OCI-LY1 (cell line): ENCODE measurements at regions not wholly inside any gene's neighbourhood (a gene's known extent, or its start where the extent isn't known, plus 50 kb on each side); places are given as distances from the start of the nearest gene placed in this dataset.

Source experiments
- H2AFZ ChIP-seq: fragments of 200-600 bp; sonication (generic), shearing (Covaris generic); 2 replicates; pipeline ENCODE4 v1.6.0; 2014; ENCODE audit warnings: antibody characterized with exemption, mild to moderate bottlenecking, low read length
- H3F3A ChIP-seq: fragments of 200-600 bp; sonication (generic), shearing (Covaris generic); 2 replicates; pipeline ENCODE4 v1.6.0; 2014; ENCODE audit warnings: mild to moderate bottlenecking, antibody characterized with exemption, low read length, moderate library complexity; ENCODE audit not compliant: insufficient read depth
- H3K27ac ChIP-seq: fragments of 200-600 bp; sonication (generic); 2 replicates; pipeline ENCODE4 v1.5.1; 2014; ENCODE audit warnings: low read length, mixed run types, mild to moderate bottlenecking, low read depth; ENCODE audit not compliant: poor library complexity, severe bottlenecking
- H3K27me3 ChIP-seq: fragments of 200-600 bp; sonication (generic); 2 replicates; pipeline ENCODE4 v1.6.0; 2014; ENCODE audit warnings: antibody characterized with exemption, mild to moderate bottlenecking, low read length, moderate library complexity; ENCODE audit not compliant: insufficient read depth
- H3K36me3 ChIP-seq: fragments of 200-600 bp; sonication (generic); 2 replicates; pipeline ENCODE4 v1.6.1; 2014; ENCODE audit warnings: mild to moderate bottlenecking, antibody characterized with exemption, low read length, moderate library complexity, mixed read lengths; ENCODE audit not compliant: insufficient read depth
- H3K4me1 ChIP-seq: fragments of 200-600 bp; sonication (generic); 2 replicates; pipeline ENCODE4 v1.5.1; 2014; ENCODE audit warnings: mild to moderate bottlenecking, low read length, moderate library complexity; ENCODE audit not compliant: insufficient read depth, severe bottlenecking
- H3K4me2 ChIP-seq: fragments of 200-600 bp; sonication (generic), shearing (Covaris generic); 2 replicates; pipeline ENCODE4 v1.6.1; 2014; ENCODE audit warnings: low read length
- H3K4me3 ChIP-seq: fragments of 200-600 bp; sonication (generic); 2 replicates; pipeline ENCODE4 v1.5.1; 2014; ENCODE audit warnings: low read length, low read depth, mild to moderate bottlenecking, mixed read lengths; ENCODE audit not compliant: poor library complexity, severe bottlenecking
- H3K79me2 ChIP-seq: fragments of 200-600 bp; shearing (Covaris generic); 2 replicates; pipeline ENCODE4 v1.6.1; 2016; ENCODE audit warnings: mixed run types, low read length, mixed read lengths; ENCODE audit not compliant: insufficient read depth
- H3K9ac ChIP-seq: fragments of 200-600 bp; sonication (generic), shearing (Covaris generic); 2 replicates; pipeline ENCODE4 v1.6.1; 2014; ENCODE audit warnings: mild to moderate bottlenecking, low read length, mixed read lengths
- H3K9me2 ChIP-seq: fragments of 200-600 bp; sonication (generic), shearing (Covaris generic); 2 replicates; pipeline ENCODE4 v1.6.1; 2014; ENCODE audit warnings: low read depth, mild to moderate bottlenecking, low read length, mixed read lengths
- H3K9me3 ChIP-seq: fragments of 200-600 bp; shearing (Covaris generic); 2 replicates; pipeline ENCODE4 v1.6.1; 2014; ENCODE audit warnings: low read length, mixed read lengths
- H4K20me1 ChIP-seq: fragments of 200-600 bp; sonication (generic), shearing (Covaris generic); 2 replicates; pipeline ENCODE4 v1.6.0; 2016; ENCODE audit warnings: mild to moderate bottlenecking, low read length; ENCODE audit not compliant: insufficient read depth
- CTCF ChIP-seq: fragments of 200-600 bp; sonication (generic), shearing (Covaris generic); IDR thresholded peaks from 2 replicates; pipeline ENCODE4 v1.5.1; 2017; ENCODE audit warnings: mild to moderate bottlenecking, antibody characterized with exemption, low read length, moderate library complexity, mixed read lengths
- EZH2 ChIP-seq: fragments of 200-600 bp; sonication (generic), shearing (Covaris generic); IDR thresholded peaks from 2 replicates; pipeline ENCODE4 v1.8.0; 2017; ENCODE audit warnings: borderline replicate concordance, mixed run types, mild to moderate bottlenecking, antibody characterized with exemption, low read length, moderate library complexity, mixed read lengths

GRCh38 chr18:75801178-75801577, 373.7 kb upstream of the SMIM21 start:
- H3K79me2 ChIP-seq = no peaks in the 10 kb centered on the region
- no peaks in the 10 kb centered on the region for H3K4me1 ChIP-seq
- H3K9me3 ChIP-seq = no peaks in the 10 kb centered on the region
- H3K4me3 ChIP-seq = no peak overlapping the region
- no peaks in the 10 kb centered on the region for H3K27me3 ChIP-seq
- no peaks in the 10 kb centered on the region for H3K9me2 ChIP-seq
- no peak overlapping the region for H3K9ac ChIP-seq
- no peaks in the 10 kb centered on the region for H4K20me1 ChIP-seq
- no peak for TF ChIP-seq CTCF
- TF ChIP-seq EZH2 = no peak
- H3K4me2 ChIP-seq = no peak overlapping the region
- H2AFZ ChIP-seq = no peak overlapping the region
- H3F3A ChIP-seq = no peaks in the 10 kb centered on the region
- no peaks in the 10 kb centered on the region for H3K36me3 ChIP-seq
- no peak overlapping the region for H3K27ac ChIP-seq

- Histone ChIP-seq H3K4me1 (no peaks in the 10 kb centered on the region), H3K4me3 (no peak overlapping the region), H3K27ac (no peak overlapping the region)
Observed at GRCh38 chr18:75800331-75800648, 372.8 kb upstream of the SMIM21 start.

GRCh38 chr18:75799449-75800330, 372.2 kb upstream of the SMIM21 start:
- Histone ChIP-seq H3K27me3 (no peaks in the 10 kb centered on the region), H3K9me2 (no peaks in the 10 kb centered on the region), H3K4me2 (no peak overlapping the region), H3K27ac (no peak overlapping the region), H3K4me1 (no peaks in the 10 kb centered on the region), H3K36me3 (no peaks in the 10 kb centered on the region), H3K9ac (no peak overlapping the region), H4K20me1 (no peaks in the 10 kb centered on the region), H3K4me3 (no peak overlapping the region), H3K9me3 (no peaks in the 10 kb centered on the region), H2AFZ (no peak overlapping the region), H3K79me2 (no peaks in the 10 kb centered on the region), H3F3A (no peaks in the 10 kb centered on the region)
- TF ChIP-seq CTCF (no peak), EZH2 (no peak)

More at GRCh38 chr18:75800331-75800648, 372.8 kb upstream of the SMIM21 start:
- Histone ChIP-seq H3K36me3 (no peaks in the 10 kb centered on the region), H4K20me1 (no peaks in the 10 kb centered on the region), H3K9ac (no peak overlapping the region), H3K9me3 (no peaks in the 10 kb centered on the region), H3K4me2 (no peak overlapping the region), H3K9me2 (no peaks in the 10 kb centered on the region), H3K27me3 (no peaks in the 10 kb centered on the region), H3K79me2 (no peaks in the 10 kb centered on the region), H3F3A (no peaks in the 10 kb centered on the region), H2AFZ (no peak overlapping the region)
- TF ChIP-seq EZH2 = no peak
- TF ChIP-seq CTCF = no peak
